GM13977 (cell line): ENCODE measurements at regions not wholly inside any gene's neighbourhood (a gene's known extent, or its start where the extent isn't known, plus 50 kb on each side); places are given as distances from the start of the nearest gene placed in this dataset.
"Not testable (repeated sequence)": the region's sequence is repeated elsewhere in the genome, so short reads cannot be mapped to it uniquely, and the experiment has no call there.

Experiments
- DNase-seq: peaks from one replicate; pipeline ENCODE4 v3.0.0; 2012; ENCODE audit warnings: low spot score
- CTCF ChIP-seq: IDR thresholded peaks from 2 replicates; pipeline ENCODE4 v1.5.1; 2012; ENCODE audit warnings: mild to moderate bottlenecking, control low read depth; ENCODE audit not compliant: insufficient read depth; ENCODE audit errors: extremely low read depth, missing control alignments
- in situ Hi-C: fragments of 300-500 bp; cut with MboI; formaldehyde crosslinking; loops from one replicate; pipeline ENCODE4 v1.12.0; 2022; ENCODE audit warnings: low sequenced_read_pairs, low pct_unique_long_range_greater_than_20kb, mixed read lengths, inconsistent platforms; ENCODE audit not compliant: unreplicated experiment

GRCh38 chr1:217135987-217136894 lies 413.0 kb upstream of the ESRRG start:
- in situ Hi-C loops, result no loop called here
- peak; percentile 22 for DNase-seq
- TF ChIP-seq CTCF, result no peak

GRCh38 chr1:217135569-217135915 lies 412.3 kb upstream of the ESRRG start:
- DNase-seq, result no peak
- in situ Hi-C loops, result no loop called here
- no peak for TF ChIP-seq CTCF

GRCh38 chr1:217134857-217135568 lies 411.8 kb upstream of the ESRRG start:
- DNase-seq, result peak; percentile 65
- in situ Hi-C loops, result no loop called here
- TF ChIP-seq CTCF, result no peak

GRCh38 chr1:217133958-217134856 lies 411.0 kb upstream of the ESRRG start:
- in situ Hi-C loops, result no loop called here
- DNase-seq, result no peak
- TF ChIP-seq CTCF, result no peak

GRCh38 chr1:217133092-217133491 lies 409.9 kb upstream of the ESRRG start:
- in situ Hi-C loops, result no loop called here
- TF ChIP-seq CTCF, result no peak
- DNase-seq, result no peak

- DNase-seq, in situ Hi-C loops: not testable (repeated sequence)
These were observed 400.1 kb upstream of the ESRRG start for GRCh38 chr1:217123340-217123739.
